ENCODE measurements at regions not wholly inside any gene's neighbourhood (a gene's known extent, or its start where the extent isn't known, plus 50 kb on each side); places are given as distances from the start of the nearest gene placed in this dataset.

DNA sequence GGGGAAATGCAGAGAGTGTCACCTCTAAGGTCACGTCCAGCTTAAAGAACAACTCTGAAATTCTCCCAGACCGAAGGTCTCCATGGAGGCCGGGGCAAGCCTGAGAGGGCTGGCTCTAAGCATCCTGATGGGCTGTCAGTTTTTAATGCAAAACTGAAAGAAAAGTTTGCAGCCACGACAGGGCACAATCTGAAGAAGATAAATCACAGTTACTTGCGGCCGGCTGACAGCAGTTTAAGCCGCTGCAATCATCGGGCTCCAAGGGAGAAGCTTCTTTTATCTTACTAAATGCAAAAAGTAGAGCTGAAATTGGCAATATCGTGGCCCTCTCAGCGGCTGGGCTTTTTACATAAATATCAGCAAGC lies 168.8 kb downstream of the CYLD start:
- intact Hi-C loops (cut with DNase I), result no loop called here
- TF ChIP-seq, protein P1, sequence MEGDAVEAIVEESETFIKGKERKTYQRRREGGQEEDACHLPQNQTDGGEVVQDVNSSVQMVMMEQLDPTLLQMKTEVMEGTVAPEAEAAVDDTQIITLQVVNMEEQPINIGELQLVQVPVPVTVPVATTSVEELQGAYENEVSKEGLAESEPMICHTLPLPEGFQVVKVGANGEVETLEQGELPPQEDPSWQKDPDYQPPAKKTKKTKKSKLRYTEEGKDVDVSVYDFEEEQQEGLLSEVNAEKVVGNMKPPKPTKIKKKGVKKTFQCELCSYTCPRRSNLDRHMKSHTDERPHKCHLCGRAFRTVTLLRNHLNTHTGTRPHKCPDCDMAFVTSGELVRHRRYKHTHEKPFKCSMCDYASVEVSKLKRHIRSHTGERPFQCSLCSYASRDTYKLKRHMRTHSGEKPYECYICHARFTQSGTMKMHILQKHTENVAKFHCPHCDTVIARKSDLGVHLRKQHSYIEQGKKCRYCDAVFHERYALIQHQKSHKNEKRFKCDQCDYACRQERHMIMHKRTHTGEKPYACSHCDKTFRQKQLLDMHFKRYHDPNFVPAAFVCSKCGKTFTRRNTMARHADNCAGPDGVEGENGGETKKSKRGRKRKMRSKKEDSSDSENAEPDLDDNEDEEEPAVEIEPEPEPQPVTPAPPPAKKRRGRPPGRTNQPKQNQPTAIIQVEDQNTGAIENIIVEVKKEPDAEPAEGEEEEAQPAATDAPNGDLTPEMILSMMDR (IDR thresholded peaks at IDR 0.05), result no peak
- no peaks in the 10 kb centered on the region for H3K27me3 ChIP-seq (ENCODE audit: insufficient read depth in 3 of 3, low read length in 2 of 3)
- no peaks in the 10 kb centered on the region for H3K36me3 ChIP-seq (ENCODE audit: insufficient read depth in 1 of 2, low read depth in 1 of 2)
- no peak overlapping the region for H3K27ac ChIP-seq
- H3K4me1 ChIP-seq, result no peaks in the 10 kb centered on the region
- ATAC-seq (no peak), DNase-seq (no peak)
- no peak overlapping the region for H3K4me3 ChIP-seq
- 35 to 41% (median 38%) methylated on average over 10 of the region's 10 CpGs for WGBS, 3 donors
- H3K9me3 ChIP-seq, result no peaks in the 10 kb centered on the region

DNA sequence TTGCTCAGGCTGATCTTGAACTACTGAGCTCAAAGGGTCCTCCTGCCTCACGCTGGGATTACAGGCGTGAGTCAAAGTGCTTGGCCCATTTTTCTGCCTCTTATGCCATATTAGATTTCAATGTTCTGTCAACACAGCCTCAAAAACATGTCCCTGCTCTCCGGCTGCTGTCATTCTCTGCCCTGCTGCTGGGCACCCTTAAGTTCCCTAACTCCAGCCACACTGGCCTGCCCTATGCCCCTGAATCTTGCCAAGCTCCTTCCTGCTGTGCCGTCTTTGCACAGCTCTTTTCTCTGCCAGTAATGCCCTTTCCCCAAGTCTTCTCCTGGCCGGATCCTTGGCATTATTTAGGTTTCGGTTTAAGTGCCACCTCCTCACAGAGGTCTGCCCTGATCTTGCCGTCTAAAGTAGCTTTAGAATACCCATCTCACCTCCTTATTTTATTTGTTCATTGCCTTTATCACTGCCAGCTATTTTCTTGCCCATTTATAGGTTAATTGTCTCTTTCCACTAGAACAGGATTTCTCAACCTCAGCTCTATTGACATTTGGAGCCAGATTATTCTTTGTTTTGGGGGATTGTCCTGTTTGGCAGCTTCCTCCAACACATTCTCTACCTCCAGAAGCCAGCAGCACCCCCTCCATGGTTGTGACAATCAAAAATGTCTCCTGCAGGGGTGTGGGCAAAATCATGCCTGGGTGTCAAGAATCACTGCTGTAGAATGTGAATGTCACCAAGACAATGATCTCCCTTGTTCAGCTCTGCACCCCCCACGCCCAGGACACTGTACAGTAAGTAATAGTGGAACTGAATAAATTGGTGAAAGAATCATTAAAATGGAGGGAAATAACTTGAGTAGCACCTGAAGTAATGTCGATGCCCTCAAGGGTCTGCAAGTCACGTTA lies 168.2 kb downstream of the CYLD start:
- TF ChIP-seq, protein P1 (IDR thresholded peaks at IDR 0.05), result no peak

DNA sequence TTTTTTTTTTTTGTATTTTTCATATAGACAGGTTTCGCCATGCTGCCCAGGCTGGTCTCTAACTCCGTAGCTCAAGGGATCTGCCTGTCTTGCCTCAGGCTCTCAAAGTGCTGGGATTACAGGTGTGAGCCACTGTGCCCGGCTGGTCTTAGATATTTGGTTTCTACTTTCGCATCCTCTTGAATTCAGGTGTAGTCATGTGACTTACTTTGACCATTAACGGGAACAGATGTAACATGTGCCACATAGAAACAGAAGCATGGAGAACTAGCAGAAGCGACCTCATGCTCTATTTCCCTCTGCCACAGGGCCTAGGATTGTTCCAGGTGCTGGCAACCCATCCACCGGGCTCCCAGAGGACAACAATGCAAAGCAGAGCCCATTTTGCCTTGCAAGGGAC lies 166.6 kb downstream of the CYLD start:
- TF ChIP-seq, protein P1 (IDR thresholded peaks at IDR 0.05), result no peak
- H3K9me3 ChIP-seq, result no peaks in the 10 kb centered on the region
- intact Hi-C loops (cut with DNase I), result no loop called here
- 76 to 85% (median 79%) methylated on average over 7 of the region's 7 CpGs for WGBS, 3 donors
- H3K27ac ChIP-seq, result no peak overlapping the region
- H3K27me3 ChIP-seq (ENCODE audit: insufficient read depth in 3 of 3, low read length in 2 of 3), result no peaks in the 10 kb centered on the region
- no peak overlapping the region for H3K4me3 ChIP-seq
- no peaks in the 10 kb centered on the region for H3K36me3 ChIP-seq (ENCODE audit: insufficient read depth in 1 of 2, low read depth in 1 of 2)
- ATAC-seq, result no peak
- H3K4me1 ChIP-seq, result no peaks in the 10 kb centered on the region
- no peak for DNase-seq

More for the DNA sequence above, 168.2 kb downstream of the CYLD start:
- H3K4me1 ChIP-seq, result no peaks in the 10 kb centered on the region
- intact Hi-C loops (cut with DNase I), result no loop called here
- no peak overlapping the region for H3K4me3 ChIP-seq
- H3K9me3 ChIP-seq, result no peaks in the 10 kb centered on the region
- H3K36me3 ChIP-seq (ENCODE audit: insufficient read depth in 1 of 2, low read depth in 1 of 2), result no peaks in the 10 kb centered on the region
- ATAC-seq, result no peak
- no peak for DNase-seq
- H3K27ac ChIP-seq, result no peak overlapping the region
- no peaks in the 10 kb centered on the region for H3K27me3 ChIP-seq (ENCODE audit: insufficient read depth in 3 of 3, low read length in 2 of 3)
- 48% methylated on average over 10 of the region's 10 CpGs for WGBS, 3 donors

DNA sequence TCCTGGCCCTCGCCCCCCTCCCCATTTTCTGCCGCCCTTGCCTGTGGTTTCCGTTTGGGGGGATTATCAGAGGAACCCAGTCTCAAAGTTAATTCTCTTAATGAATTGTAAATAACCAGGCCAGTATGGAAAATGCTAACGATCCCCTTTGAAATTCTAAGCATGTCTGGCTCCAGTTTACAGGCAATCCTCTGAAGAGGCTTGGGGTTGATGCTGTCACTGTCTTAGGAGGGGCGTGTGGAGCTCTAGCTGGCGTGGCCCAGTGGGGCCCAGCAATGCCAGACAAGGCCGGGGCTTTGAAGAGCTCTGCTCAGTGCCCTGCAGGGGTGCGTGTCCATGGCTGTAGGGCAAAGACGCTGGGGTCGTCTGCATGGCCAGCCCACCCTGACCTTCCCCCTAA lies 164.6 kb downstream of the CYLD start:
- Histone ChIP-seq H3K9me3 (no peaks in the 10 kb centered on the region), H3K4me3 (no peak overlapping the region), H3K36me3 (ENCODE audit: insufficient read depth in 1 of 2, low read depth in 1 of 2) (no peaks in the 10 kb centered on the region), H3K4me1 (no peaks in the 10 kb centered on the region), H3K27me3 (ENCODE audit: insufficient read depth in 3 of 3, low read length in 2 of 3) (no peaks in the 10 kb centered on the region), H3K27ac (no peak overlapping the region)
- no peak for DNase-seq
- whole genome bisulfite sequencing, 3 donors, result 53 to 61% (median 57%) methylated on average over 10 of the region's 10 CpGs
- intact Hi-C loops (cut with DNase I), result no loop called here
- ATAC-seq, result no peak
- TF ChIP-seq, protein P1 (IDR thresholded peaks at IDR 0.05), result no peak

DNA sequence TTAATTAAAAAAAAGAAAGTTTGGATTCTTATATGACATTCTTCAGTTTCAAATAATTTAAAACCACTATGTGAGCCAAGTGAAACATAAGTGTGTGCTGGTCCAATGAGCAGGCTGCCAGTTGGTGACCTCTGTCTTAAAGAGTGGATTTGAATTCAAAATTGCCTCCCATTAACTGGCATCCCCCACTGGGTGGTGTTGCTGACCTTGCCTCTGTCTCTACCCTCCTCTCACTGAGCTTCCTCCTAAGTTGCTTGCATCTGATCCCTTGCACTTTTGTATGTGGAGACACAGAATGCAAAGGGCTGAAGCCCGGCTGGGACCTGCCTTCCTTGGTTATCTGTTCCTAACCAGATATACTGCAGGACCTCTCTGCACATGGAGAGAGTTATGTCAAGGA lies 160.6 kb downstream of the CYLD start:
- DNase-seq (no peak), ATAC-seq (no peak)
- Histone ChIP-seq H3K27ac (no peak overlapping the region), H3K27me3 (ENCODE audit: insufficient read depth in 3 of 3, low read length in 2 of 3) (no peaks in the 10 kb centered on the region), H3K4me3 (no peak overlapping the region), H3K9me3 (no peaks in the 10 kb centered on the region), H3K36me3 (ENCODE audit: insufficient read depth in 1 of 2, low read depth in 1 of 2) (no peaks in the 10 kb centered on the region), H3K4me1 (no peaks in the 10 kb centered on the region)
- intact Hi-C loops (cut with DNase I), result no loop called here
- TF ChIP-seq, protein P1 (IDR thresholded peaks at IDR 0.05), result no peak
- WGBS, 3 donors, result 52 to 54% (median 52%) methylated on average over 1 of the region's 1 CpG
